ENCODE measurements at regions not wholly inside any gene's neighbourhood (a gene's known extent, or its start where the extent isn't known, plus 50 kb on each side); places are given as distances from the start of the nearest gene placed in this dataset.

GRCh38 chr2:111696226-111696625 lies 187.8 kb downstream of the ANAPC1 start:
- Histone ChIP-seq H3K9me3 (replicated peaks) (no peaks in the 10 kb centered on the region; the same call in 1 of the 2 replicates), H3K27ac (no peak overlapping the region), H3K4me1 (replicated peaks) (peaks cover 17% of the 10 kb centered on the region), H3K36me3 (no peaks in the 10 kb centered on the region), H3K27me3 (replicated peaks) (no peaks in the 10 kb centered on the region), H3K4me3 (no peak overlapping the region)
- no peak for DNase-seq (ENCODE audit: low read depth in 1 of 2, low spot score in 2 of 2)

- Histone ChIP-seq H3K9me3 (replicated peaks) (no peaks in the 10 kb centered on the region; the same call in 1 of the 2 replicates), H3K27ac (no peak overlapping the region)
- no peak for DNase-seq (ENCODE audit: low read depth in 1 of 2, low spot score in 2 of 2)
Measured at GRCh38 chr2:111697560-111697959, 186.4 kb downstream of the ANAPC1 start.

GRCh38 chr2:111698089-111698488 lies 185.9 kb downstream of the ANAPC1 start:
- Histone ChIP-seq H3K27me3 (replicated peaks) (no peaks in the 10 kb centered on the region), H3K36me3 (no peaks in the 10 kb centered on the region), H3K4me1 (replicated peaks) (peaks cover 21% of the 10 kb centered on the region), H3K27ac (no peak overlapping the region), H3K9me3 (replicated peaks) (no peaks in the 10 kb centered on the region; the same call in 1 of the 2 replicates), H3K4me3 (no peak overlapping the region)
- DNase-seq (ENCODE audit: low read depth in 1 of 2, low spot score in 2 of 2), result no peak

More at GRCh38 chr2:111697560-111697959, 186.4 kb downstream of the ANAPC1 start:
- Histone ChIP-seq H3K36me3 (no peaks in the 10 kb centered on the region), H3K27me3 (replicated peaks) (no peaks in the 10 kb centered on the region), H3K4me1 (replicated peaks) (peaks cover 21% of the 10 kb centered on the region), H3K4me3 (no peak overlapping the region)

- peak; percentile 95 to 96 for DNase-seq (ENCODE audit: low read depth in 1 of 2, low spot score in 2 of 2)
- no peaks in the 10 kb centered on the region for H3K27me3 ChIP-seq (replicated peaks)
- H3K4me1 ChIP-seq (replicated peaks), result peaks cover 21% of the 10 kb centered on the region
- H3K27ac ChIP-seq, result peak overlapping the region; percentile 69
- peak overlapping the region; percentile 9 for H3K4me3 ChIP-seq
- no peaks in the 10 kb centered on the region for H3K36me3 ChIP-seq
- H3K9me3 ChIP-seq (replicated peaks), result no peaks in the 10 kb centered on the region
Measured at GRCh38 chr2:111698743-111699554, 185.0 kb downstream of the ANAPC1 start.

- peak in 1 of 2 experiments; percentile 22 for DNase-seq (ENCODE audit: low read depth in 1 of 2, low spot score in 2 of 2)
- no peak overlapping the region for H3K27ac ChIP-seq
- no peaks in the 10 kb centered on the region for H3K27me3 ChIP-seq (replicated peaks)
- no peaks in the 10 kb centered on the region for H3K9me3 ChIP-seq (replicated peaks)
- H3K4me3 ChIP-seq, result no peak overlapping the region
- H3K4me1 ChIP-seq (replicated peaks), result peaks cover 33% of the 10 kb centered on the region
- no peaks in the 10 kb centered on the region for H3K36me3 ChIP-seq
Measured at GRCh38 chr2:111701266-111701665, 182.7 kb downstream of the ANAPC1 start.

GRCh38 chr2:111701798-111702118 lies 182.2 kb downstream of the ANAPC1 start:
- Histone ChIP-seq H3K36me3 (no peaks in the 10 kb centered on the region), H3K4me3 (no peak overlapping the region), H3K4me1 (replicated peaks) (peaks cover 33% of the 10 kb centered on the region), H3K27me3 (replicated peaks) (no peaks in the 10 kb centered on the region), H3K9me3 (replicated peaks) (no peaks in the 10 kb centered on the region), H3K27ac (no peak overlapping the region)
- peak in 1 of 2 experiments; percentile 28 for DNase-seq (ENCODE audit: low read depth in 1 of 2, low spot score in 2 of 2)

- Histone ChIP-seq H3K36me3 (no peaks in the 10 kb centered on the region), H3K4me1 (replicated peaks) (peaks cover 33% of the 10 kb centered on the region), H3K27me3 (replicated peaks) (no peaks in the 10 kb centered on the region), H3K9me3 (replicated peaks) (no peaks in the 10 kb centered on the region), H3K27ac (no peak overlapping the region), H3K4me3 (no peak overlapping the region)
- DNase-seq (ENCODE audit: low read depth in 1 of 2, low spot score in 2 of 2), result peak; percentile 37 to 69
Measured at GRCh38 chr2:111702119-111702803, 181.7 kb downstream of the ANAPC1 start.

- H3K27me3 ChIP-seq (replicated peaks), result no peaks in the 10 kb centered on the region
- no peak for DNase-seq (ENCODE audit: low read depth in 1 of 2, low spot score in 2 of 2)
- H3K4me3 ChIP-seq, result no peak overlapping the region
- no peaks in the 10 kb centered on the region for H3K36me3 ChIP-seq
- no peaks in the 10 kb centered on the region for H3K9me3 ChIP-seq (replicated peaks)
- H3K4me1 ChIP-seq (replicated peaks), result peaks cover 33% of the 10 kb centered on the region
- H3K27ac ChIP-seq, result no peak overlapping the region
Measured at GRCh38 chr2:111702804-111703196, 181.2 kb downstream of the ANAPC1 start.

- DNase-seq (ENCODE audit: low read depth in 1 of 2, low spot score in 2 of 2), result no peak
- Histone ChIP-seq H3K4me3 (no peak overlapping the region), H3K4me1 (replicated peaks) (peaks cover 25% of the 10 kb centered on the region), H3K27me3 (replicated peaks) (peaks cover 3% of the 10 kb centered on the region; the same call in 1 of the 2 replicates), H3K27ac (no peak overlapping the region), H3K36me3 (no peaks in the 10 kb centered on the region), H3K9me3 (replicated peaks) (no peaks in the 10 kb centered on the region)
Measured at GRCh38 chr2:111703759-111704158, 180.2 kb downstream of the ANAPC1 start.

- Histone ChIP-seq H3K36me3 (no peaks in the 10 kb centered on the region), H3K4me3 (no peak overlapping the region), H3K9me3 (replicated peaks) (no peaks in the 10 kb centered on the region), H3K27ac (no peak overlapping the region), H3K4me1 (replicated peaks) (peaks cover 20% of the 10 kb centered on the region), H3K27me3 (replicated peaks) (peaks cover 3% of the 10 kb centered on the region; the same call in 1 of the 2 replicates)
- DNase-seq (ENCODE audit: low read depth in 1 of 2, low spot score in 2 of 2), result peak in 1 of 2 experiments; percentile 58
Measured at GRCh38 chr2:111704246-111704645, 179.7 kb downstream of the ANAPC1 start.

GRCh38 chr2:111705239-111705638 lies 178.8 kb downstream of the ANAPC1 start:
- Histone ChIP-seq H3K9me3 (replicated peaks) (no peaks in the 10 kb centered on the region), H3K36me3 (no peaks in the 10 kb centered on the region), H3K27me3 (replicated peaks) (peaks cover 3% of the 10 kb centered on the region; the same call in 1 of the 2 replicates), H3K27ac (no peak overlapping the region), H3K4me1 (replicated peaks) (peaks cover 16% of the 10 kb centered on the region), H3K4me3 (no peak overlapping the region)
- no peak for DNase-seq (ENCODE audit: low read depth in 1 of 2, low spot score in 2 of 2)

GRCh38 chr2:111705711-111706336 lies 178.2 kb downstream of the ANAPC1 start:
- no peak overlapping the region for H3K27ac ChIP-seq
- peak; percentile 64 to 71 for DNase-seq (ENCODE audit: low read depth in 1 of 2, low spot score in 2 of 2)
- H3K4me3 ChIP-seq, result no peak overlapping the region
- H3K27me3 ChIP-seq (replicated peaks), result peaks cover 3% of the 10 kb centered on the region; the same call in 1 of the 2 replicates
- no peaks in the 10 kb centered on the region for H3K36me3 ChIP-seq
- no peaks in the 10 kb centered on the region for H3K9me3 ChIP-seq (replicated peaks)
- peaks cover 16% of the 10 kb centered on the region for H3K4me1 ChIP-seq (replicated peaks)

GRCh38 chr2:111706481-111707001 lies 177.5 kb downstream of the ANAPC1 start:
- H3K27me3 ChIP-seq (replicated peaks), result peaks cover 3% of the 10 kb centered on the region; the same call in 1 of the 2 replicates
- DNase-seq (ENCODE audit: low read depth in 1 of 2, low spot score in 2 of 2), result no peak
- H3K27ac ChIP-seq, result no peak overlapping the region
- peaks cover 16% of the 10 kb centered on the region for H3K4me1 ChIP-seq (replicated peaks)
- H3K4me3 ChIP-seq, result no peak overlapping the region
- no peaks in the 10 kb centered on the region for H3K9me3 ChIP-seq (replicated peaks)
- H3K36me3 ChIP-seq, result no peaks in the 10 kb centered on the region

Data from SJSA1 (cell line).